Endodermal cell (in vitro differentiated cells): ENCODE measurements at regions not wholly inside any gene's neighbourhood (a gene's known extent, or its start where the extent isn't known, plus 50 kb on each side); places are given as distances from the start of the nearest gene placed in this dataset.

ENCODE experiments used
- DNase-seq: peaks from one replicate; pipeline ENCODE4 v3.0.0-alpha.2; 2017
- H3K27ac ChIP-seq: 2 replicates; pipeline ENCODE4 v1.5.1; 2013; ENCODE audit warnings: mild to moderate bottlenecking, low read depth, low read length, moderate library complexity
- H3K27me3 ChIP-seq: 2 replicates; pipeline ENCODE4 v1.6.1; 2013; ENCODE audit warnings: mild to moderate bottlenecking, low read length, moderate library complexity; ENCODE audit not compliant: insufficient read depth, control insufficient read depth, poor library complexity, severe bottlenecking
- H3K36me3 ChIP-seq: 2 replicates; pipeline ENCODE4 v1.7.0; 2013; ENCODE audit warnings: mild to moderate bottlenecking, low read length, moderate library complexity; ENCODE audit not compliant: control insufficient read depth, insufficient read depth
- H3K4me1 ChIP-seq: one replicate; pipeline ENCODE4 v1.7.0; 2013; ENCODE audit warnings: low read length; ENCODE audit not compliant: control insufficient read depth, insufficient read depth
- H3K4me3 ChIP-seq: 2 replicates; pipeline ENCODE4 v1.5.1; 2013; ENCODE audit warnings: mild to moderate bottlenecking, low read length, moderate library complexity
- H3K9ac ChIP-seq: 2 replicates; pipeline ENCODE4 v1.6.1; 2013; ENCODE audit warnings: mild to moderate bottlenecking, low read length, moderate library complexity; ENCODE audit not compliant: poor library complexity, severe bottlenecking; ENCODE audit errors: extremely low read depth
- H3K9me3 ChIP-seq: 2 replicates; pipeline ENCODE4 v1.6.1; 2013; ENCODE audit warnings: mild to moderate bottlenecking, low read length, moderate library complexity; ENCODE audit not compliant: control insufficient read depth
- H3K27ac Mint-ChIP-seq: 2 replicates; pipeline ENCODE4 v1.8.0; 2020; ENCODE audit warnings: mixed read lengths
- H3K27me3 Mint-ChIP-seq: 2 replicates; pipeline ENCODE4 v1.8.0; 2021; ENCODE audit warnings: mild to moderate bottlenecking, mixed read lengths; ENCODE audit not compliant: insufficient read depth
- H3K36me3 Mint-ChIP-seq: 2 replicates; pipeline ENCODE4 v1.8.0; 2020; ENCODE audit warnings: low read depth, mixed read lengths
- H3K4me1 Mint-ChIP-seq: 2 replicates; pipeline ENCODE4 v1.8.0; 2020; ENCODE audit warnings: mixed read lengths
- H3K4me3 Mint-ChIP-seq: 2 replicates; pipeline ENCODE4 v1.8.0; 2020; ENCODE audit warnings: mild to moderate bottlenecking, moderate library complexity, mixed read lengths
- H3K9me3 Mint-ChIP-seq: 2 replicates; pipeline ENCODE4 v1.8.0; 2020; ENCODE audit warnings: mild to moderate bottlenecking, mixed read lengths
- WGBS, 2 experiments: methylation state at CpG; one replicate each; pipeline versions ENCODE4 v1.1.5 to v1.1.7; 2013; ENCODE audit warnings: missing lambda C conversion rate in 2 of 2, mixed read lengths in 1 of 2; ENCODE audit not compliant: insufficient coverage in 1 of 2, insufficient read length in 1 of 2; 5-methylcytosine and 5-hydroxymethylcytosine counted together
- TF ChIP-seq, protein P1 (sequence below): fragments of 200-600 bp; sonication (generic); conservative IDR thresholded peaks from 2 replicates; pipeline ENCODE4 v1.5.0; 2021; ENCODE audit warnings: antibody characterized with exemption, mild to moderate bottlenecking

GRCh38 chr3:73733746-73734145 is 109.0 kb upstream of the PDZRN3 start:
- no peak for DNase-seq
- Histone ChIP-seq H3K4me3 (no peak overlapping the region), H3K36me3 (no peaks in the 10 kb centered on the region), H3K27ac (no peak overlapping the region), H3K9me3 (no peaks in the 10 kb centered on the region), H3K4me1 (peaks cover 5% of the 10 kb centered on the region), H3K9ac (no peak overlapping the region), H3K27me3 (no peaks in the 10 kb centered on the region)
- 87 to 92% methylated on average over 4 to 6 of the region's 6 CpGs for WGBS, 2 experiments
- Mint-ChIP-seq H3K27me3 (no peaks in the 10 kb centered on the region), H3K36me3 (no peaks in the 10 kb centered on the region), H3K9me3 (no peaks in the 10 kb centered on the region), H3K4me3 (no peak overlapping the region), H3K4me1 (peaks cover 16% of the 10 kb centered on the region), H3K27ac (no peak overlapping the region)
- TF ChIP-seq, protein P1, sequence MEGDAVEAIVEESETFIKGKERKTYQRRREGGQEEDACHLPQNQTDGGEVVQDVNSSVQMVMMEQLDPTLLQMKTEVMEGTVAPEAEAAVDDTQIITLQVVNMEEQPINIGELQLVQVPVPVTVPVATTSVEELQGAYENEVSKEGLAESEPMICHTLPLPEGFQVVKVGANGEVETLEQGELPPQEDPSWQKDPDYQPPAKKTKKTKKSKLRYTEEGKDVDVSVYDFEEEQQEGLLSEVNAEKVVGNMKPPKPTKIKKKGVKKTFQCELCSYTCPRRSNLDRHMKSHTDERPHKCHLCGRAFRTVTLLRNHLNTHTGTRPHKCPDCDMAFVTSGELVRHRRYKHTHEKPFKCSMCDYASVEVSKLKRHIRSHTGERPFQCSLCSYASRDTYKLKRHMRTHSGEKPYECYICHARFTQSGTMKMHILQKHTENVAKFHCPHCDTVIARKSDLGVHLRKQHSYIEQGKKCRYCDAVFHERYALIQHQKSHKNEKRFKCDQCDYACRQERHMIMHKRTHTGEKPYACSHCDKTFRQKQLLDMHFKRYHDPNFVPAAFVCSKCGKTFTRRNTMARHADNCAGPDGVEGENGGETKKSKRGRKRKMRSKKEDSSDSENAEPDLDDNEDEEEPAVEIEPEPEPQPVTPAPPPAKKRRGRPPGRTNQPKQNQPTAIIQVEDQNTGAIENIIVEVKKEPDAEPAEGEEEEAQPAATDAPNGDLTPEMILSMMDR, result no peak

GRCh38 chr3:73729969-73730440 is 105.3 kb upstream of the PDZRN3 start:
- Mint-ChIP-seq H3K27ac (no peak overlapping the region), H3K4me1 (peaks cover 32% of the 10 kb centered on the region), H3K36me3 (no peaks in the 10 kb centered on the region), H3K4me3 (no peak overlapping the region), H3K9me3 (no peaks in the 10 kb centered on the region), H3K27me3 (no peaks in the 10 kb centered on the region)
- no peaks in the 10 kb centered on the region for H3K36me3 ChIP-seq
- TF ChIP-seq, protein P1, result no peak
- H3K4me1 ChIP-seq, result peaks cover 17% of the 10 kb centered on the region
- WGBS, 2 experiments, result 86 to 89% methylated on average over 6 to 9 of the region's 9 CpGs
- DNase-seq, result peak; percentile 63
- H3K27ac ChIP-seq, result no peak overlapping the region
- H3K9ac ChIP-seq, result no peak overlapping the region
- no peak overlapping the region for H3K4me3 ChIP-seq
- H3K9me3 ChIP-seq, result no peaks in the 10 kb centered on the region
- no peaks in the 10 kb centered on the region for H3K27me3 ChIP-seq

GRCh38 chr3:73727854-73728253 is 103.1 kb upstream of the PDZRN3 start:
- H3K9me3 Mint-ChIP-seq, result no peaks in the 10 kb centered on the region
- Histone ChIP-seq H3K4me1 (peaks cover 17% of the 10 kb centered on the region), H3K27ac (peak overlapping the region; percentile 81), H3K27me3 (no peaks in the 10 kb centered on the region), H3K9ac (no peak overlapping the region), H3K4me3 (no peak overlapping the region), H3K9me3 (no peaks in the 10 kb centered on the region), H3K36me3 (no peaks in the 10 kb centered on the region)
- peaks cover 32% of the 10 kb centered on the region for H3K4me1 Mint-ChIP-seq
- TF ChIP-seq, protein P1, result no peak
- WGBS, 2 experiments, result 82 to 96% methylated on average over 2 of the region's 2 CpGs
- H3K36me3 Mint-ChIP-seq, result no peaks in the 10 kb centered on the region
- no peak for DNase-seq
- no peak overlapping the region for H3K4me3 Mint-ChIP-seq
- no peaks in the 10 kb centered on the region for H3K27me3 Mint-ChIP-seq
- no peak overlapping the region for H3K27ac Mint-ChIP-seq
